Stimulated activated naive CD4-positive, alpha-beta T cell treated with Interleukin-2 at 50 U/mL for 16 hours (primary cell): ENCODE measurements at regions not wholly inside any gene's neighbourhood (a gene's known extent, or its start where the extent isn't known, plus 50 kb on each side); places are given as distances from the start of the nearest gene placed in this dataset.
"Not testable (repeated sequence)": the region's sequence is repeated elsewhere in the genome, so short reads cannot be mapped to it uniquely, and the experiment has no call there.

ENCODE experiments used
- DNase-seq: peaks from one replicate; lab custom pipeline; 2025; lab: John Stamatoyannopoulos, UW

GRCh38 chr4:61011051-61011450 lies 189.1 kb upstream of the ADGRL3 start:
- no peak for DNase-seq

GRCh38 chr4:61011936-61012335 lies 188.2 kb upstream of the ADGRL3 start:
- DNase-seq: not testable (repeated sequence)

GRCh38 chr4:61024610-61025009 lies 175.5 kb upstream of the ADGRL3 start:
- no peak for DNase-seq

GRCh38 chr4:61027939-61028338 lies 172.2 kb upstream of the ADGRL3 start:
- no peak for DNase-seq

- DNase-seq: no peak
Measured at GRCh38 chr4:61036071-61036684, 163.9 kb upstream of the ADGRL3 start.

GRCh38 chr4:61041527-61041926 lies 158.6 kb upstream of the ADGRL3 start:
- no peak for DNase-seq

GRCh38 chr4:61044837-61045236 lies 155.3 kb upstream of the ADGRL3 start:
- no peak for DNase-seq

GRCh38 chr4:61049018-61049417 lies 151.1 kb upstream of the ADGRL3 start:
- DNase-seq: no peak

GRCh38 chr4:61067381-61067780 lies 132.7 kb upstream of the ADGRL3 start:
- no peak for DNase-seq

- no peak for DNase-seq
Measured at GRCh38 chr4:61068060-61068459, 132.1 kb upstream of the ADGRL3 start.

GRCh38 chr4:61068745-61069144 lies 131.4 kb upstream of the ADGRL3 start:
- DNase-seq: no peak

GRCh38 chr4:61070269-61070668 lies 129.9 kb upstream of the ADGRL3 start:
- no peak for DNase-seq

- DNase-seq: no peak
Measured at GRCh38 chr4:61079427-61079826, 120.7 kb upstream of the ADGRL3 start.

GRCh38 chr4:61079976-61080375 lies 120.2 kb upstream of the ADGRL3 start:
- no peak for DNase-seq

- no peak for DNase-seq
Measured at GRCh38 chr4:61085534-61085933, 114.6 kb upstream of the ADGRL3 start.

GRCh38 chr4:61086357-61086756 lies 113.8 kb upstream of the ADGRL3 start:
- DNase-seq: no peak

- DNase-seq: no peak
Measured at GRCh38 chr4:61086979-61087378, 113.1 kb upstream of the ADGRL3 start.

GRCh38 chr4:61094854-61095598 lies 105.1 kb upstream of the ADGRL3 start:
- no peak for DNase-seq

GRCh38 chr4:61128682-61129081 lies 71.4 kb upstream of the ADGRL3 start:
- no peak for DNase-seq

GRCh38 chr4:61129971-61130370 lies 70.2 kb upstream of the ADGRL3 start:
- no peak for DNase-seq

- DNase-seq: no peak
Measured at GRCh38 chr4:61143461-61143860, 56.7 kb upstream of the ADGRL3 start.

- no peak for DNase-seq
Measured at GRCh38 chr4:61149278-61149677, 50.8 kb upstream of the ADGRL3 start.
